ENCODE measurements at regions not wholly inside any gene's neighbourhood (a gene's known extent, or its start where the extent isn't known, plus 50 kb on each side); places are given as distances from the start of the nearest gene placed in this dataset.

DNA sequence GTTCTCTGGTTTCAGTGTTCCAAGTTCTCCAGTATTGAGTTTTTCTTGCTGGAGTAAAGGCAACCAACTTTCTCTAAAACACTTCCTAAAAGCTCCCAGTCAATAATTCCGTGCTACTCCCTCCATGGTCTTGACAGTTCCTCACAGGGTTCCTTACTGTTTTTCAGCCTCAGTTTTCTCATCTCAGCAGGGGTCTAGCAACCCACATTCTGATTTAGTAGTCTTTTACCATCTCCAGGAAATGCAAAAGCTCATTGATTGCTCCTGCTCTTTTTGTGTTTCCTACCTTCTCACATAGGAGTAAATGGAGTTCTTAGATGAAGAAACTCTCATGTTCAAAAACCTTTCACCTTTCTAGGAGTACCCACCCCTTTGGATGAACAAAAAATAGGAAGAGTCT is 978.8 kb upstream of the POU3F3 start:
- TF ChIP-seq, protein P1, sequence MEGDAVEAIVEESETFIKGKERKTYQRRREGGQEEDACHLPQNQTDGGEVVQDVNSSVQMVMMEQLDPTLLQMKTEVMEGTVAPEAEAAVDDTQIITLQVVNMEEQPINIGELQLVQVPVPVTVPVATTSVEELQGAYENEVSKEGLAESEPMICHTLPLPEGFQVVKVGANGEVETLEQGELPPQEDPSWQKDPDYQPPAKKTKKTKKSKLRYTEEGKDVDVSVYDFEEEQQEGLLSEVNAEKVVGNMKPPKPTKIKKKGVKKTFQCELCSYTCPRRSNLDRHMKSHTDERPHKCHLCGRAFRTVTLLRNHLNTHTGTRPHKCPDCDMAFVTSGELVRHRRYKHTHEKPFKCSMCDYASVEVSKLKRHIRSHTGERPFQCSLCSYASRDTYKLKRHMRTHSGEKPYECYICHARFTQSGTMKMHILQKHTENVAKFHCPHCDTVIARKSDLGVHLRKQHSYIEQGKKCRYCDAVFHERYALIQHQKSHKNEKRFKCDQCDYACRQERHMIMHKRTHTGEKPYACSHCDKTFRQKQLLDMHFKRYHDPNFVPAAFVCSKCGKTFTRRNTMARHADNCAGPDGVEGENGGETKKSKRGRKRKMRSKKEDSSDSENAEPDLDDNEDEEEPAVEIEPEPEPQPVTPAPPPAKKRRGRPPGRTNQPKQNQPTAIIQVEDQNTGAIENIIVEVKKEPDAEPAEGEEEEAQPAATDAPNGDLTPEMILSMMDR (IDR thresholded peaks at IDR 0.05): no peak
- TF ChIP-seq POLR2AphosphoS5 (IDR thresholded peaks at IDR 0.05): no peak
- TF ChIP-seq POLR2A (IDR thresholded peaks at IDR 0.05): no peak

Measured in upper lobe of left lung (tissue), 4 donors.